Mammary epithelial cell (primary cell): ENCODE measurements at regions not wholly inside any gene's neighbourhood (a gene's known extent, or its start where the extent isn't known, plus 50 kb on each side); places are given as distances from the start of the nearest gene placed in this dataset.

Experiments
- EZH2 ChIP-seq: IDR thresholded peaks from 2 replicates; pipeline ENCODE4 v1.6.1; 2012; ENCODE audit warnings: low read length, inconsistent platforms, borderline replicate concordance
- TF ChIP-seq, protein P1 (sequence below), 2 donors: IDR thresholded peaks in 1 of 2; conservative IDR thresholded peaks in 1 of 2; 2 replicates each; pipeline ENCODE4 v1.5.1; 2011 to 2012; ENCODE audit warnings: inconsistent platforms in 2 of 2, low read length in 2 of 2, mild to moderate bottlenecking in 2 of 2, control low read depth in 1 of 2, low read depth in 1 of 2; ENCODE audit not compliant: insufficient read depth in 1 of 2; ENCODE audit errors: extremely low read depth in 1 of 2

DNA sequence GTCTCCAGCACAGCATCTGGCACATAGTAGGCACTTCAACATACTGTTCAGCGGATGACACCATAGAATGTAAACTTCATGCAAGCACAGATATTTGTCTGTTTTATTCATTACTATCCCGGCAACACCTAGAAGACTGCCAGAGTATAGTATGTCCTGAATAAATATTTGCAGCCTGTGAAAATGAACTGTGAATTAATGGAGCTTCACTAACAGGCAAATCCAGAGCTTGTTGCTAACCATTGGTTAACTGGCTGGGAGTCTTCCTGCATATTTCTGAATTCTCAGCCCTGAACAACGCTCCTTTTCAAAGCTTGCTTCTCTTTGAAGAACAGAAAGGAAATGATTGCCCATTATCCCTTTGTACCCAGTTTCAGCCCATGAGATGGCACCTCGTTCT lies 243.3 kb upstream of the CRY1 start:
- TF ChIP-seq, protein P1, sequence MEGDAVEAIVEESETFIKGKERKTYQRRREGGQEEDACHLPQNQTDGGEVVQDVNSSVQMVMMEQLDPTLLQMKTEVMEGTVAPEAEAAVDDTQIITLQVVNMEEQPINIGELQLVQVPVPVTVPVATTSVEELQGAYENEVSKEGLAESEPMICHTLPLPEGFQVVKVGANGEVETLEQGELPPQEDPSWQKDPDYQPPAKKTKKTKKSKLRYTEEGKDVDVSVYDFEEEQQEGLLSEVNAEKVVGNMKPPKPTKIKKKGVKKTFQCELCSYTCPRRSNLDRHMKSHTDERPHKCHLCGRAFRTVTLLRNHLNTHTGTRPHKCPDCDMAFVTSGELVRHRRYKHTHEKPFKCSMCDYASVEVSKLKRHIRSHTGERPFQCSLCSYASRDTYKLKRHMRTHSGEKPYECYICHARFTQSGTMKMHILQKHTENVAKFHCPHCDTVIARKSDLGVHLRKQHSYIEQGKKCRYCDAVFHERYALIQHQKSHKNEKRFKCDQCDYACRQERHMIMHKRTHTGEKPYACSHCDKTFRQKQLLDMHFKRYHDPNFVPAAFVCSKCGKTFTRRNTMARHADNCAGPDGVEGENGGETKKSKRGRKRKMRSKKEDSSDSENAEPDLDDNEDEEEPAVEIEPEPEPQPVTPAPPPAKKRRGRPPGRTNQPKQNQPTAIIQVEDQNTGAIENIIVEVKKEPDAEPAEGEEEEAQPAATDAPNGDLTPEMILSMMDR (conservative IDR thresholded peaks at IDR 0.05 in 1 of 2, IDR thresholded peaks at IDR 0.05 in 1 of 2; ENCODE audit: extremely low read depth in 1 of 2, insufficient read depth in 1 of 2, low read depth in 1 of 2, low read length in 2 of 2) = no peak
- TF ChIP-seq EZH2 = no peak
